HG03039 (cell line): ENCODE measurements at regions not wholly inside any gene's neighbourhood (a gene's known extent, or its start where the extent isn't known, plus 50 kb on each side); places are given as distances from the start of the nearest gene placed in this dataset.
"Not testable (repeated sequence)": the region's sequence is repeated elsewhere in the genome, so short reads cannot be mapped to it uniquely, and the experiment has no call there.

ENCODE experiments used
- ATAC-seq: cut with Tn5 transposase; IDR thresholded peaks from one replicate; pipeline ENCODE4 v1.9.1; 2021; ENCODE audit warnings: mild to moderate bottlenecking, moderate library complexity; ENCODE audit not compliant: unreplicated experiment

GRCh38 chr12:61530456-61530855 is 729.7 kb upstream of the USP15 start:
- ATAC-seq = no peak

- ATAC-seq = no peak
These were observed 729.0 kb upstream of the USP15 start for GRCh38 chr12:61531195-61531594.

GRCh38 chr12:61536117-61536516 is 724.1 kb upstream of the USP15 start:
- no peak for ATAC-seq

DNA sequence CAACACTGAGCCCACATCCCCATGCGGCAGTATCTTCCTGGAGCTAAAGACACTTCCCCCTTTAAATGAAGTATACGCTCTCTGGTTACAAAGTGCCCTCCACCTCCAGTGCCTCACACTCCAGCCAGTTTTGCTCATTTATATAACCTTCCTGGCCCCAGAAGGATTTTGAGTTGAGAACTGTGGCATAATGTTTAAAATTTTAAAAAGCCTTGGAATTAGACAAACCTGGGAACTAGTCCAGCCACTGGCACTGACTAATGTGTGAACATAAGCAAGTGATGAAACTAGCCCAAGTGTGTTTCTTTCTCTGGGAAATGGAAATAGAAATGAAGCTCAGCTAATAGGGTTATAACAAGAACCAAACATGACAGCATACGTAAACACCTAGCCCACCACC is 723.7 kb upstream of the USP15 start:
- no peak for ATAC-seq

DNA sequence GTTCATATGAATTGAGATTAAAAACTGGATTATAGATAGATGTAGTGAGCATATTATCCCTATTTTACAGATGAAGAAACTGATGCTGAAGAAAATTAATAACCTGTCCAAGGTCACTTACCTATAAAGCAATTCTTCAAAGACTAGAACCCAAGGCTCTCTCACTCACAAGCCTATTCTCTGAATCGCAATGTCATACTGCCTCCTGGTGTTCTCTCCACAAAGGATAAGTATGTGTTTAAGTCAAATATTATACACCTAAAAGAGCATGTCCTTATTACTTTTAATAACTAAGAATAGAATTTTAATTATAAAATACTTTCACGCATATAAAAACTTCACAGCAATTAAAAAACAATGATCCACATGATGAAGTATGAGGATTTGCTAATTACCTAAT is 721.3 kb upstream of the USP15 start:
- no peak for ATAC-seq

DNA sequence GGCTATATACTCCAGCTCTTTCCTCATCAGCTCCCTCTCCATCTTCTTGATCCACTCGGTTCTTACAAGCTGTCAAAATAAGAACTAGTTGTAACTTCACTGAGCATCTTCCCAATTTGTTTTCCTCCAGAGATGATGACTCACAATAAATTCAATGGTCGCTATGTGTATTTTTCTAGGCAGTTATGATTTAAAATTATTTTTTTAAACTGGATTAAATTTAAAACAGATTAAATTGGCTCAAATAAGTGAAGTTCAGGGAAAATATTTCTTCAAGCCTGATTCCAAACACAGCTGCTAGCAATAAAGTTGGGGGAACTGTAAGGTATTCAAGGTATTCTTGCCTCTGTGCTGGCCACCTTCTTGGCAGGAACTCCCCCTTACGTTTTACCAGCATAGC is 717.7 kb upstream of the USP15 start:
- ATAC-seq = no peak

DNA sequence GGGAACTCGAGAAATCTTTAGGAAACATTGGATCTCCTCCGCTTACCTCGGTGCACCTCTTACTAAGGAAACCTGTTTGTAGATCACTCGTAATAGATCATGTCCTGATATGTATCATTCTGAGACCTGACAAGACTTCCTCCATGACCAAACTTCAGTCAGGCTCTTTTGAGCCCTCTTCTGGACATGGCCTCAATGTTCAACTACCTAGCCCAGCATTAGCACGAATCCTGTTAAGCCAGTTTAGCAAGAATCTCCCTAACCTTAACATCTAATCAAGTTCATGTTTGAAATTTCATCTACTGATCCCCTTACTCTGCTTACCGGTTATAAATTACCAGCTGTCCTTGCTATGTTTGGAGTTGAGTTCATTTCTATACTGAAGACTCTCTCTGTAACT is 713.9 kb upstream of the USP15 start:
- ATAC-seq = no peak

GRCh38 chr12:61553091-61553490 is 707.1 kb upstream of the USP15 start:
- ATAC-seq = no peak

DNA sequence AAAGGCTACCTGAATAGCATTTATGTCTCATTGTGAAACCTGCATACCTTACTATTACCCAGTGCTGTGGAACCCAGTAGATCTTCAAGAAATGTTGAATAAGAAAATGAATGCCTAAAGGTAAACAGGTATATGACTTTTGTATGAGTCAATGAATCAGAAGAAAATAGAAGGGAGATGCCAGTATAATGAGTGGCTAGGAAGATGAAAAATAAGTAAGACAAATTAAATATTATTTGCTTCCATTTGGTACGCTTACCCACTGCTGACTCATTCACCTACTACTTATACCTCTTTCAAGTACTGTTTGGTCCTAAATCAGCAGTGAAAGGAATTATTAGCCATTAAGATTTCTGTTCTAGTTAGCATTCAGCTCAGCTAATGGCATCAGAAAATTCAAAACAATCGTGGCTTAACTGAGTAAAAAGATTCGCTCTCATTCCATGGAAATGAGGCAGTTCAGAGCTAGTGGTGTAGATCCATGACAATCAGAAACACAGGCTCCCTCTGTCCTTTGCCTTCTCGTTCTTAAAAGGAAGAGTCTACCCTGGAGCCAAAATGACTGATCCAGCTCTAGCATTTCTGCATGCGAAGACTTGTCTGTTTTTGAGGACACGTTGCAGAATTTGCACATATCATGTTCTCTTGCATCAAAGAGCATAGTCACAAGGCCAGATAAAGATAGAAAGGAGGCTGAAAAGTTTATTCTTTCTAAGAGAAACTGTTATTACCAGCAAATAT is 705.8 kb upstream of the USP15 start:
- no peak for ATAC-seq

- ATAC-seq = no peak
These were observed 696.3 kb upstream of the USP15 start for GRCh38 chr12:61563665-61564450.

DNA sequence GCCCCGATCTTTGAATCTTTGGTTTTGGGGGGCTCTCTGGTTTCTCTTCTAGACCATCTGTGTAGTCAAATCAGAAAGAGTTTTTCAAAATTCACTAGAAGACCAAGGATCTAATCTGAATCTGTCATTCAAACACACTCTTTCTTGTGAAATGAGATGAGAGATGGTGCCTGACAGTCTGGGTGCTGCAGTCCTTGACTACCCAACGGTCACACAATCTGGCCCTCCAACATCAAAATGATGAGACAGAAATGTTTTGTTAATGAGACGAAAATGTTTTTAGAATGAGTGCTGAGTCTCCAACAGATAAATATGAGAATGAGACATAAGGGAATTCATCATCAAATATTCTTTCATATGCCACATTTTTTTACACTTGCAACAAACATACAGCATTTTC is 695.7 kb upstream of the USP15 start:
- no peak for ATAC-seq

GRCh38 chr12:61566183-61566582 is 694.0 kb upstream of the USP15 start:
- ATAC-seq = no peak

- ATAC-seq = no peak
These were observed 685.9 kb upstream of the USP15 start for GRCh38 chr12:61574339-61574738.

GRCh38 chr12:61584943-61585342 is 675.3 kb upstream of the USP15 start:
- ATAC-seq = no peak

GRCh38 chr12:61590864-61591263 is 669.3 kb upstream of the USP15 start:
- ATAC-seq = not testable (repeated sequence)

DNA sequence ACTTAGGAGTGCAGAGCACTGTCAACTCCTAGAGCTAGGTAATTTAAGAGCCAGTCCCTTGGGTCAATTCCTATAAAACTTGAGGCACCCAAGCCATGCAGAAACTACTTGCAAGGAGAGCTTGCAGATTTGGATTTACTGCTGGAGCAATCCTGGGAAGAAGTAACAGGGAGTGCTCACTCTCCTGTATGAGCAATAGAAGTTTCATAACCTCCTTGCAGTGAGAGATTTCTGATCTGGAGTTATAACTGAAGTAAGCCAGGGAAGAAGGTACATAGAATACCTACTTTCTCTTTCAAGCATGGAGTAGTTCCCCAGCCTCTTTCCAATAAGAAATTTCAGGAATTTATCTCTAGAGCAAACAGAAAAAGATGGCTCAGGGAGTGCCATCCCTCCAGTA is 650.1 kb upstream of the USP15 start:
- ATAC-seq = no peak

DNA sequence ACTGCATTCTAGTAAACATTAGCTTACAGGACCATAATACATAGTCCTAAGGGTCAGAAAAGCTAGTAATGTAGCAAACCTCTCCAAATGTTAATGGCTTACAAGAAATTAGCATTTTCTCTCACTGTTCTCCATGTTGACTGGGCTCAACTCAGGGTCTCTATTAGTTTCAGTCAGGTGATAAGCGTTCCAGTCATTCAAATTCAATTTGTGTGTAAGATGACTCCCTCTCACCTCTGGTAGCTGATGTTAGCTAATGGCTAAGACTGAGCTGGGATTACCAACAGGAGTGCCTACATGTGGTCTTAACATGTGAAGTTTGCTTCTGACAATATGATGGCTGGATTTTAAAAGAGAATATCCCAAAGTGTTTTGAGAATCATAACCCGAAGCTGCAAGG is 630.5 kb upstream of the USP15 start:
- ATAC-seq = no peak

- no peak for ATAC-seq
These were observed 613.6 kb upstream of the USP15 start for GRCh38 chr12:61646639-61647038.

GRCh38 chr12:61647566-61647965 is 612.6 kb upstream of the USP15 start:
- no peak for ATAC-seq

DNA sequence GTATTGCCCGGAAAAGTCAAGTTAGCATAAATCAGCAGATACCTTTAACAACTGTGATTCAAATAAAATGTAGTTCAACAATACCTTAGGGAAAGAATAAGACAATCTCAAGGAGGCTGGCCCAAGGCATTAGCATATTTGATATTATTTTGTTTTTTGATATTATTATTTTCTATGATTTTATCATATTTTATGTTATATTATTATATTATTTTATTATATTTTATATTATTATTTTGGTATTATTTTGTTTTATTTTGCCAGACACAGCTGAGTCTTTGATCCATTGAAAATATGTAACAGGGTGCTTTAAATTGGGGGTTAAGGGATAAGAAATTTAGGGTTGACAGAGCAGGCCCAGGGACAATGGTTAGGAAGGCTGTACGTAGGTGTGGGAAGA is 607.9 kb upstream of the USP15 start:
- no peak for ATAC-seq

DNA sequence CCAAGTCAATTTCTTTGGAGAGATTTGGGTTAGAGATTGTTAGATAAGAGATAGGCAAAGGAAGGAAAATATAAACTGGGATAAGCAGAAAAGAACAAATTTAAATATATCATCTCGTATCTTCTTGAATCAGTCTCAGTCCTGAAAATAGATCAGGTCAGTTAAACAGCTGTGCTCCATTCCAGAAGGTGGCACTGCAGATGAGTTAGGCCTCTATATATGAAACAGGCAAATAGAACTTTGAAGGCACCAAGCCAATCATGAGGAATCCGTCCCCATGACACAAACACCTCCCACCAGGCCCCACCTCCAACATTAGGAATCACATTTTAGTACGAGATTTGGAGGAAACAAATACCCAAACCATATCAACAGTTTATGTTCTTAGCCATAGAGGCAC is 605.5 kb upstream of the USP15 start:
- no peak for ATAC-seq

DNA sequence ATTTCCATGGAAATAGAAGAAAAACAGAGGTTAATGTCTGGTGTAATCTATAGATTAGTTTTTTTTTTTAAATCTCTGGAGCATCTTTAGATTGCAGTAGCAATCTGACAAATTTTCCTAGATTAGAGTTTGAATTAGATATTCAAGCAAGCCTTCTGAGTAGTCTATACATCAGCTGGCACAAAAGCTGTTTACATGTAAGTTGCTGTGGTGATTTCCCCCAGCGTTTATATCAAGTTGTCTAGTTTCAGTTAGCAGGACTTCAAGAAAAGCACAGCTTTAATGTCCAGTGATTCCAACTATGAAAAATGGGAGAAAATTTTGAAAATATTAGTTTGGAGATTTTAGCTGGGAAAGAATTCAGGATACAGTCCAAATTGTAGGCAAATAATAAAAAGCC is 605.0 kb upstream of the USP15 start:
- no peak for ATAC-seq

- no peak for ATAC-seq
These were observed 592.5 kb upstream of the USP15 start for GRCh38 chr12:61667676-61668075.
